GM12865 (cell line): ENCODE measurements at regions not wholly inside any gene's neighbourhood (a gene's known extent, or its start where the extent isn't known, plus 50 kb on each side); places are given as distances from the start of the nearest gene placed in this dataset.
"Not testable (repeated sequence)": the region's sequence is repeated elsewhere in the genome, so short reads cannot be mapped to it uniquely, and the experiment has no call there.

Experiments used
- DNase-seq: peaks from one replicate; pipeline ENCODE4 v3.0.0; 2010; ENCODE audit warnings: low read depth
- H3K4me3 ChIP-seq: 2 replicates; pipeline ENCODE4 v1.5.1; 2011; ENCODE audit warnings: mild to moderate bottlenecking, low read depth, low read length, control low read depth
- CTCF ChIP-seq: IDR thresholded peaks from 2 replicates; pipeline ENCODE4 v1.5.1; 2011; ENCODE audit warnings: low read length, control low read depth, low read depth, inconsistent platforms; ENCODE audit not compliant: insufficient read depth; ENCODE audit errors: missing control alignments

- no peak for DNase-seq
- no peak for TF ChIP-seq CTCF
Observed at GRCh38 chr6:167685654-167686053, 141.1 kb upstream of the AFDN start.

GRCh38 chr6:167686204-167686893 is 140.4 kb upstream of the AFDN start:
- DNase-seq = no peak
- TF ChIP-seq CTCF = no peak

More at GRCh38 chr6:167685654-167686053, 141.1 kb upstream of the AFDN start:
- no peak overlapping the region for H3K4me3 ChIP-seq

GRCh38 chr6:167687116-167687725 is 139.5 kb upstream of the AFDN start:
- DNase-seq = no peak
- no peak for TF ChIP-seq CTCF
- H3K4me3 ChIP-seq = no peak overlapping the region

More at GRCh38 chr6:167686204-167686893, 140.4 kb upstream of the AFDN start:
- no peak overlapping the region for H3K4me3 ChIP-seq

GRCh38 chr6:167688123-167688522 is 138.6 kb upstream of the AFDN start:
- H3K4me3 ChIP-seq = no peak overlapping the region
- TF ChIP-seq CTCF = no peak
- no peak for DNase-seq

- no peak for DNase-seq
- no peak overlapping the region for H3K4me3 ChIP-seq
- no peak for TF ChIP-seq CTCF
Observed at GRCh38 chr6:167689278-167689677, 137.4 kb upstream of the AFDN start.

- TF ChIP-seq CTCF = no peak
- H3K4me3 ChIP-seq = no peak overlapping the region
- no peak for DNase-seq
Observed at GRCh38 chr6:167689751-167690150, 137.0 kb upstream of the AFDN start.

- not testable (repeated sequence) for H3K4me3 ChIP-seq, DNase-seq
Observed at GRCh38 chr6:167690167-167690922, 136.4 kb upstream of the AFDN start.
